ENCODE measurements at regions not wholly inside any gene's neighbourhood (a gene's known extent, or its start where the extent isn't known, plus 50 kb on each side); places are given as distances from the start of the nearest gene placed in this dataset.

- H3K27me3 ChIP-seq, result no peaks in the 10 kb centered on the region
- H3K4me3 ChIP-seq, result no peak overlapping the region
- H3K27ac ChIP-seq, result no peak overlapping the region
- no peaks in the 10 kb centered on the region for H3K4me1 ChIP-seq
- TF ChIP-seq CTCF (IDR thresholded peaks at IDR 0.05) (no peak), POLR2AphosphoS5 (IDR thresholded peaks at IDR 0.05; ENCODE audit: insufficient read depth in 1 of 2, low read depth in 1 of 2) (no peak), POLR2A (IDR thresholded peaks at IDR 0.05) (no peak)
- no peak for DNase-seq (ENCODE audit: extremely low spot score in 2 of 2)
- intact Hi-C loops (cut with DNase I), result no loop called here
- H3K9me3 ChIP-seq, result no peaks in the 10 kb centered on the region
- no peaks in the 10 kb centered on the region for H3K36me3 ChIP-seq
Measured at GRCh38 chr6:144599615-144600014, 314.5 kb downstream of the UTRN start.

- DNase-seq (ENCODE audit: extremely low spot score in 2 of 2), result no peak
- no peak overlapping the region for H3K4me3 ChIP-seq
- H3K36me3 ChIP-seq, result no peaks in the 10 kb centered on the region
- no peaks in the 10 kb centered on the region for H3K4me1 ChIP-seq
- no peak for TF ChIP-seq POLR2AphosphoS5 (IDR thresholded peaks at IDR 0.05; ENCODE audit: insufficient read depth in 1 of 2, low read depth in 1 of 2)
- no peak for TF ChIP-seq POLR2A (IDR thresholded peaks at IDR 0.05)
- TF ChIP-seq CTCF (IDR thresholded peaks at IDR 0.05), result no peak
- no peak overlapping the region for H3K27ac ChIP-seq
- H3K27me3 ChIP-seq, result no peaks in the 10 kb centered on the region
- no peaks in the 10 kb centered on the region for H3K9me3 ChIP-seq
- intact Hi-C loops (cut with DNase I), result no loop called here
Measured at GRCh38 chr6:144601221-144601620, 316.1 kb downstream of the UTRN start.

- Histone ChIP-seq H3K27me3 (no peaks in the 10 kb centered on the region), H3K36me3 (no peaks in the 10 kb centered on the region), H3K4me3 (no peak overlapping the region), H3K9me3 (no peaks in the 10 kb centered on the region), H3K4me1 (no peaks in the 10 kb centered on the region), H3K27ac (no peak overlapping the region)
- intact Hi-C loops (cut with DNase I), result no loop called here
- no peak for TF ChIP-seq CTCF (IDR thresholded peaks at IDR 0.05)
- TF ChIP-seq POLR2AphosphoS5 (IDR thresholded peaks at IDR 0.05; ENCODE audit: insufficient read depth in 1 of 2, low read depth in 1 of 2), result no peak
- no peak for TF ChIP-seq POLR2A (IDR thresholded peaks at IDR 0.05)
- DNase-seq (ENCODE audit: extremely low spot score in 2 of 2), result no peak
Measured at GRCh38 chr6:144602523-144603180, 317.5 kb downstream of the UTRN start.

GRCh38 chr6:144606083-144606482, 320.9 kb downstream of the UTRN start:
- Histone ChIP-seq H3K4me3 (no peak overlapping the region), H3K9me3 (no peaks in the 10 kb centered on the region), H3K27ac (no peak overlapping the region), H3K4me1 (no peaks in the 10 kb centered on the region), H3K27me3 (no peaks in the 10 kb centered on the region), H3K36me3 (no peaks in the 10 kb centered on the region)
- DNase-seq (ENCODE audit: extremely low spot score in 2 of 2), result no peak
- TF ChIP-seq POLR2AphosphoS5 (IDR thresholded peaks at IDR 0.05; ENCODE audit: insufficient read depth in 1 of 2, low read depth in 1 of 2) (no peak), POLR2A (IDR thresholded peaks at IDR 0.05) (no peak), CTCF (IDR thresholded peaks at IDR 0.05) (no peak)
- intact Hi-C loops (cut with DNase I), result no loop called here

GRCh38 chr6:144607998-144608735, 323.0 kb downstream of the UTRN start:
- DNase-seq (ENCODE audit: extremely low spot score in 2 of 2), result no peak
- intact Hi-C loops (cut with DNase I), result no loop called here
- Histone ChIP-seq H3K36me3 (no peaks in the 10 kb centered on the region), H3K27me3 (no peaks in the 10 kb centered on the region), H3K27ac (no peak overlapping the region), H3K4me3 (no peak overlapping the region), H3K9me3 (no peaks in the 10 kb centered on the region), H3K4me1 (no peaks in the 10 kb centered on the region)
- TF ChIP-seq CTCF (IDR thresholded peaks at IDR 0.05) (no peak), POLR2AphosphoS5 (IDR thresholded peaks at IDR 0.05; ENCODE audit: insufficient read depth in 1 of 2, low read depth in 1 of 2) (no peak), POLR2A (IDR thresholded peaks at IDR 0.05) (no peak)

All from vagina (tissue), 2 donors.